Nephron progenitor cell (in vitro differentiated cells): ENCODE measurements at regions not wholly inside any gene's neighbourhood (a gene's known extent, or its start where the extent isn't known, plus 50 kb on each side); places are given as distances from the start of the nearest gene placed in this dataset.
"Not testable (repeated sequence)": the region's sequence is repeated elsewhere in the genome, so short reads cannot be mapped to it uniquely, and the experiment has no call there.

Source experiments
- DNase-seq: peaks from one replicate; pipeline ENCODE4 v3.0.0; 2021
- H3K27ac Mint-ChIP-seq: 2 replicates; pipeline ENCODE4 v1.8.0; 2021; ENCODE audit warnings: mild to moderate bottlenecking, moderate library complexity, mixed read lengths
- H3K27me3 Mint-ChIP-seq: 2 replicates; pipeline ENCODE4 v1.8.0; 2021; ENCODE audit warnings: mild to moderate bottlenecking, low read depth, mixed read lengths; ENCODE audit not compliant: poor library complexity
- H3K36me3 Mint-ChIP-seq: 2 replicates; pipeline ENCODE4 v1.8.0; 2021; ENCODE audit warnings: low read depth, mixed read lengths
- H3K4me1 Mint-ChIP-seq: 2 replicates; pipeline ENCODE4 v1.8.0; 2021; ENCODE audit warnings: mixed read lengths
- H3K4me3 Mint-ChIP-seq: 2 replicates; pipeline ENCODE4 v1.8.0; 2021; ENCODE audit warnings: mild to moderate bottlenecking, moderate library complexity, mixed read lengths
- H3K9me3 Mint-ChIP-seq: 2 replicates; pipeline ENCODE4 v1.8.0; 2021; ENCODE audit warnings: mild to moderate bottlenecking, moderate library complexity, mixed read lengths
- TF ChIP-seq, protein P1 (sequence below): fragments of 200-600 bp; sonication (generic); IDR thresholded peaks from 2 replicates; pipeline ENCODE4 v1.5.0; 2021; ENCODE audit warnings: antibody characterized with exemption

GRCh38 chr2:156986339-156986988, 271.0 kb upstream of the GALNT5 start:
- TF ChIP-seq, protein P1, sequence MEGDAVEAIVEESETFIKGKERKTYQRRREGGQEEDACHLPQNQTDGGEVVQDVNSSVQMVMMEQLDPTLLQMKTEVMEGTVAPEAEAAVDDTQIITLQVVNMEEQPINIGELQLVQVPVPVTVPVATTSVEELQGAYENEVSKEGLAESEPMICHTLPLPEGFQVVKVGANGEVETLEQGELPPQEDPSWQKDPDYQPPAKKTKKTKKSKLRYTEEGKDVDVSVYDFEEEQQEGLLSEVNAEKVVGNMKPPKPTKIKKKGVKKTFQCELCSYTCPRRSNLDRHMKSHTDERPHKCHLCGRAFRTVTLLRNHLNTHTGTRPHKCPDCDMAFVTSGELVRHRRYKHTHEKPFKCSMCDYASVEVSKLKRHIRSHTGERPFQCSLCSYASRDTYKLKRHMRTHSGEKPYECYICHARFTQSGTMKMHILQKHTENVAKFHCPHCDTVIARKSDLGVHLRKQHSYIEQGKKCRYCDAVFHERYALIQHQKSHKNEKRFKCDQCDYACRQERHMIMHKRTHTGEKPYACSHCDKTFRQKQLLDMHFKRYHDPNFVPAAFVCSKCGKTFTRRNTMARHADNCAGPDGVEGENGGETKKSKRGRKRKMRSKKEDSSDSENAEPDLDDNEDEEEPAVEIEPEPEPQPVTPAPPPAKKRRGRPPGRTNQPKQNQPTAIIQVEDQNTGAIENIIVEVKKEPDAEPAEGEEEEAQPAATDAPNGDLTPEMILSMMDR = no peak
- no peak overlapping the region for H3K27ac Mint-ChIP-seq
- no peaks in the 10 kb centered on the region for H3K9me3 Mint-ChIP-seq
- no peaks in the 10 kb centered on the region for H3K36me3 Mint-ChIP-seq
- no peak overlapping the region for H3K4me3 Mint-ChIP-seq
- no peak for DNase-seq
- H3K4me1 Mint-ChIP-seq = peaks cover 7% of the 10 kb centered on the region
- no peaks in the 10 kb centered on the region for H3K27me3 Mint-ChIP-seq

- no peak overlapping the region for H3K27ac Mint-ChIP-seq
- no peaks in the 10 kb centered on the region for H3K4me1 Mint-ChIP-seq
- TF ChIP-seq, protein P1 = no peak
- H3K36me3 Mint-ChIP-seq = no peaks in the 10 kb centered on the region
- no peaks in the 10 kb centered on the region for H3K9me3 Mint-ChIP-seq
- H3K4me3 Mint-ChIP-seq = no peak overlapping the region
- H3K27me3 Mint-ChIP-seq = no peaks in the 10 kb centered on the region
- DNase-seq = no peak
Observed at GRCh38 chr2:156999661-157000060, 257.8 kb upstream of the GALNT5 start.

- H3K27ac Mint-ChIP-seq = no peak overlapping the region
- no peak for DNase-seq
- no peak overlapping the region for H3K4me3 Mint-ChIP-seq
- peaks cover 6% of the 10 kb centered on the region for H3K27me3 Mint-ChIP-seq
- peaks cover 10% of the 10 kb centered on the region for H3K9me3 Mint-ChIP-seq
- TF ChIP-seq, protein P1 = no peak
- H3K4me1 Mint-ChIP-seq = no peaks in the 10 kb centered on the region
- H3K36me3 Mint-ChIP-seq = no peaks in the 10 kb centered on the region
Observed at GRCh38 chr2:157004789-157005188, 252.7 kb upstream of the GALNT5 start.

DNA sequence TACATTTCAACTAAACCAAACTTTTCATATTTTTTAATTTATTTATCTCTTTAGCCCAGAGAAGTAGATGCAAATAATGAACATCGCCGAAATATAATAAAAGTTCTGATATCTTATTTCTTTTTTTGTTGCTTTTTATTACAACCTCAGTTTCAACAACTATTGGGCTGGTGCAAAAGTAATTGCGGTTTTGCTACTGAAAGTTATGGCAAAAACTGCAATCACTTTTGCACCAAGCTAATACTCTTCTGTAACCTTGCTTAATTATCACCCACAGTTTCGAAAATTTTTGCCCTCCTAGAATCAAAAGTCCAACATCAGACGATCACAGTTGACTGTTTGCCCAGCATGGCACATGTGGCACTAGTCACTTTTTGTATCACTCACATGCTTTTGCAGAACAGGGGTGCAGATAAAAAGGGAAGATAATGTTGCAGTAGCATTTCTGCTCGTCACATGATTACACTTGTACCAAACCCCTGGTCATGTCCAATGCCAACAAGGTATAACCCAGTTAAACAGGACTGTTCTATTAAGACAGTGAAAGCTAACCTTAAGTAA, 242.4 kb upstream of the GALNT5 start:
- DNase-seq = no peak
- Mint-ChIP-seq H3K9me3 (no peaks in the 10 kb centered on the region), H3K4me3 (no peak overlapping the region), H3K36me3 (no peaks in the 10 kb centered on the region), H3K27me3 (no peaks in the 10 kb centered on the region), H3K4me1 (no peaks in the 10 kb centered on the region), H3K27ac (no peak overlapping the region)
- TF ChIP-seq, protein P1 = no peak

DNA sequence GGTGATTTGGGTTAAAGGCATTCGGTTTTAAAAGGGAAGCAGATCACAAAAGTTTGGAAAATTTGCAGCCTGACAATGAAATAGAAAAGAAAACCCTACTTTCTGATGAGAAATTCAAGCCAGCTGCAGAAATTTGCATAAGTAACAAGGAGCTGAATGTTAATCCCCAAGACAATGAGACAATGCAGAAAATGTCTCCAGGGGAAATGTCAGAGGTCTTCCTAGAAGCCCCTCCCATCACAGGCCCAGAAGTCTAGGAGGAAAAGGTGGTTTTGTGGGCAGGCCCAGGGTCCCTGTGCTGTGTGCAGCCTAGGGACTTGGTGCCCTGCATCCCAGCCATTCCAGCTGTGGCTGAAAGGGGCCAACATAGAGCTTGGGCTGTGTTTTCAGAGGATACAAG, 234.2 kb upstream of the GALNT5 start:
- peaks cover 18% of the 10 kb centered on the region for H3K9me3 Mint-ChIP-seq
- H3K4me1 Mint-ChIP-seq, DNase-seq, H3K36me3 Mint-ChIP-seq, H3K27ac Mint-ChIP-seq, H3K27me3 Mint-ChIP-seq, H3K4me3 Mint-ChIP-seq: not testable (repeated sequence)

DNA sequence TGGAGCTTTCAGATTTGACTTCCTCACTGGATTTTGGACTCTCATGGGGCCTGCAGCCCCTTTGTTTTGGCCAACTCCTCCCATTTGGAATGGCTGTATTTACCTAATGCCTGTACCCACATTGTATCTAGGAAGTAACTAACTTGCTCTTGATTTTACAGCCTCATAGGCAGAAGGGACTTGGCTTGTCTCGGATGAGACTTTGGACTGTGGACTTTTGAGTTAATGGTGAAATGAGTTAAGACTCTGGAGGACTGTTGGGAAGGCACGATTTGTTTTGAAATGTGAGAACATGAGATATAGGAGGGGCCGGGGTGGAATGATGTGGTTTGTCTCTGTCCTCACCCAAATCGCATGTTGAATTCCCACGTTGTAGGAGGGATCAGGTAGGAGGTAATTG, 233.4 kb upstream of the GALNT5 start:
- peaks cover 18% of the 10 kb centered on the region for H3K9me3 Mint-ChIP-seq
- no peak overlapping the region for H3K4me3 Mint-ChIP-seq
- H3K4me1 Mint-ChIP-seq = no peaks in the 10 kb centered on the region
- no peak overlapping the region for H3K27ac Mint-ChIP-seq
- H3K36me3 Mint-ChIP-seq = no peaks in the 10 kb centered on the region
- no peak for DNase-seq
- no peaks in the 10 kb centered on the region for H3K27me3 Mint-ChIP-seq
- TF ChIP-seq, protein P1 = no peak
